Sigmoid colon (tissue), 6 donors: ENCODE measurements at regions not wholly inside any gene's neighbourhood (a gene's known extent, or its start where the extent isn't known, plus 50 kb on each side); places are given as distances from the start of the nearest gene placed in this dataset.

ENCODE experiments used
- DNase-seq: peaks from one replicate; pipeline ENCODE4 v3.0.0-alpha.2; 2019
- H3K27ac ChIP-seq, 4 donors: fragments of 200-600 bp; sonication (generic); one replicate each; pipeline ENCODE4 v1.5.1; 2016 to 2019; ENCODE audit warnings: mild to moderate bottlenecking in 1 of 4
- H3K27me3 ChIP-seq, 3 donors: fragments of 200-600 bp; sonication (generic); one replicate each; pipeline ENCODE4 v1.5.1; 2019; ENCODE audit warnings: mild to moderate bottlenecking in 1 of 3
- H3K36me3 ChIP-seq, 4 donors: fragments of 200-600 bp; sonication (generic); one replicate each; pipeline ENCODE4 v1.5.1; 2016 to 2019
- H3K4me1 ChIP-seq, 4 donors: fragments of 200-600 bp; sonication (generic); one replicate each; pipeline ENCODE4 v1.5.1; 2017 to 2019
- H3K4me3 ChIP-seq, 4 donors: fragments of 200-600 bp; sonication (generic); one replicate each; pipeline ENCODE4 v1.5.1; 2017 to 2019; ENCODE audit warnings: mild to moderate bottlenecking in 2 of 4, moderate library complexity in 1 of 4
- H3K9me3 ChIP-seq, 4 donors: fragments of 200-600 bp in 3 of 4; sonication (generic) in 3 of 4; one replicate each; pipeline versions ENCODE4 v1.5.1 to v1.6.1; 2013 to 2019
- EP300 ChIP-seq, 4 donors: sonication (generic); formaldehyde crosslinking; IDR thresholded peaks; one replicate each; pipeline ENCODE4 v1.6.1; 2017; ENCODE audit warnings: antibody characterized with exemption in 4 of 4
- POLR2A ChIP-seq, 2 donors: fragments of 450-650 bp; IDR thresholded peaks; one replicate each; pipeline ENCODE4 v1.6.1; 2016; ENCODE audit warnings: antibody characterized with exemption in 2 of 2, mild to moderate bottlenecking in 2 of 2, moderate library complexity in 2 of 2
- POLR2AphosphoS5 ChIP-seq, 4 donors: sonication (generic); formaldehyde crosslinking; IDR thresholded peaks; one replicate each; pipeline ENCODE4 v1.6.1; 2017; ENCODE audit warnings: antibody characterized with exemption in 4 of 4
- WGBS, 2 donors: extraction: QIAGEN DNeasy Blood & Tissue Kit; methylation state at CpG; one replicate each; pipeline ENCODE4 v1.1.7; 2013; 5-methylcytosine and 5-hydroxymethylcytosine counted together
- intact Hi-C: fragments of 100-400 bp; cut with DNase I; formaldehyde crosslinking; loops from one replicate; pipeline ENCODE4 v1.15.1; 2023
- TF ChIP-seq, protein P1 (sequence below), 4 experiments: fragments of 450-650 bp in 3 of 4; fragments of 200-600 bp in 1 of 4; IDR thresholded peaks; one replicate each; pipeline ENCODE4 v1.5.1; 2016 to 2019; ENCODE audit warnings: antibody characterized with exemption in 4 of 4, mild to moderate bottlenecking in 3 of 4, moderate library complexity in 2 of 4
- donor health status: healthy with polysubstance abuse.
- donor health status: healthy.

DNA sequence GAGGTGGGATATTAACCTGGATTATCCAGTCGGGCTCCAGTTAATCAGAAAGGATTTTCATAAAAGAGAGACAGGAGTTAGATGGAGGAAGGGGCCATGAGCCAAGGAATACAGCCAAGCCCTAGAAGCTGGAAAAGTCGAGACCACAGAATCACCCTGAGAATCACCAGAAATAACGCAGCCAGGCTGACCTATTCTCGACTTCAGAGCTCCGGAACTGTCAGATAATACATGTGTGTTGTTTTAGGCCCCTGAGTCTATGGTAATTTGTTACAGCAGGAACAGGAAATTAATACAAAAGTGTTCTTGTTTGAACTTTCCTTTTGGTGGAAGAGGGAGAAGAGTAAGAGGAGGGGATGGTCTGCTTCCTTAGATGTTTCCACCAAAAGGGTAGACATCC lies 208.1 kb downstream of the JCAD start:
- Histone ChIP-seq H3K4me3 (no peak overlapping the region), H3K4me1 (peaks cover 0 to 25% (median 20%) of the 10 kb centered on the region in 4 donors), H3K36me3 (no peaks in the 10 kb centered on the region), H3K27ac (peak overlapping the region in 3 of 4 donors; percentile 77 to 88 (median 83)), H3K9me3 (no peaks in the 10 kb centered on the region), H3K27me3 (no peaks in the 10 kb centered on the region)
- TF ChIP-seq EP300 (IDR thresholded peaks at IDR 0.05) (no peak), POLR2AphosphoS5 (IDR thresholded peaks at IDR 0.05) (no peak), POLR2A (IDR thresholded peaks at IDR 0.05) (no peak)
- TF ChIP-seq, protein P1, sequence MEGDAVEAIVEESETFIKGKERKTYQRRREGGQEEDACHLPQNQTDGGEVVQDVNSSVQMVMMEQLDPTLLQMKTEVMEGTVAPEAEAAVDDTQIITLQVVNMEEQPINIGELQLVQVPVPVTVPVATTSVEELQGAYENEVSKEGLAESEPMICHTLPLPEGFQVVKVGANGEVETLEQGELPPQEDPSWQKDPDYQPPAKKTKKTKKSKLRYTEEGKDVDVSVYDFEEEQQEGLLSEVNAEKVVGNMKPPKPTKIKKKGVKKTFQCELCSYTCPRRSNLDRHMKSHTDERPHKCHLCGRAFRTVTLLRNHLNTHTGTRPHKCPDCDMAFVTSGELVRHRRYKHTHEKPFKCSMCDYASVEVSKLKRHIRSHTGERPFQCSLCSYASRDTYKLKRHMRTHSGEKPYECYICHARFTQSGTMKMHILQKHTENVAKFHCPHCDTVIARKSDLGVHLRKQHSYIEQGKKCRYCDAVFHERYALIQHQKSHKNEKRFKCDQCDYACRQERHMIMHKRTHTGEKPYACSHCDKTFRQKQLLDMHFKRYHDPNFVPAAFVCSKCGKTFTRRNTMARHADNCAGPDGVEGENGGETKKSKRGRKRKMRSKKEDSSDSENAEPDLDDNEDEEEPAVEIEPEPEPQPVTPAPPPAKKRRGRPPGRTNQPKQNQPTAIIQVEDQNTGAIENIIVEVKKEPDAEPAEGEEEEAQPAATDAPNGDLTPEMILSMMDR (IDR thresholded peaks at IDR 0.05): no peak
- intact Hi-C loops: no loop called here
- DNase-seq: no peak
- WGBS, 2 donors: 89 to 91% methylated on average over 5 of the region's 5 CpGs

DNA sequence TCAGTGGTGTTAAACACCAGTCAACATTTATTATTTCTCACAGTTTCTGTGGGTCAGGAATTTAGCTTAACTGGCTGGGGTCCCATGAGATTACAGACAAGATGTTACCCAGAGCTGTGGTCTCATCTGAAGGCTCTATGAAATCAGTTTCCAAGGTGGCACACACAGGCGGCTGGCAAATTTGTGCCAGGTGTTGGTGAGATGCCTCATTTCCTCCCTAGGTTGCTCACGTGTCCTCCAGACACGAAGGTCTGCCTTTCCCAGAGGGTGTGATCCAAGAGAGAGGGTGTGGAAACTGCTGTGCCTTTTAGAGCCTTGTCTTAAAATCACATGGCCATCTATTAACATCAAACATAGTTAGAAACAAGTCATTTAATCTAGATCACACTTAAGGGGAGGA lies 209.0 kb downstream of the JCAD start:
- H3K4me1 ChIP-seq: peaks cover 0 to 25% (median 20%) of the 10 kb centered on the region in 4 donors
- no peak for TF ChIP-seq POLR2A (IDR thresholded peaks at IDR 0.05)
- no peak for TF ChIP-seq EP300 (IDR thresholded peaks at IDR 0.05)
- TF ChIP-seq, protein P1 (IDR thresholded peaks at IDR 0.05): no peak
- TF ChIP-seq POLR2AphosphoS5 (IDR thresholded peaks at IDR 0.05): no peak
- no peaks in the 10 kb centered on the region for H3K36me3 ChIP-seq
- no peak overlapping the region for H3K4me3 ChIP-seq
- 50 to 61% methylated on average over 3 of the region's 3 CpGs for WGBS, 2 donors
- intact Hi-C loops: no loop called here
- H3K27ac ChIP-seq: peak overlapping the region; percentile 69 to 88 (median 80)
- DNase-seq: no peak
- no peaks in the 10 kb centered on the region for H3K27me3 ChIP-seq
- H3K9me3 ChIP-seq: no peaks in the 10 kb centered on the region

DNA sequence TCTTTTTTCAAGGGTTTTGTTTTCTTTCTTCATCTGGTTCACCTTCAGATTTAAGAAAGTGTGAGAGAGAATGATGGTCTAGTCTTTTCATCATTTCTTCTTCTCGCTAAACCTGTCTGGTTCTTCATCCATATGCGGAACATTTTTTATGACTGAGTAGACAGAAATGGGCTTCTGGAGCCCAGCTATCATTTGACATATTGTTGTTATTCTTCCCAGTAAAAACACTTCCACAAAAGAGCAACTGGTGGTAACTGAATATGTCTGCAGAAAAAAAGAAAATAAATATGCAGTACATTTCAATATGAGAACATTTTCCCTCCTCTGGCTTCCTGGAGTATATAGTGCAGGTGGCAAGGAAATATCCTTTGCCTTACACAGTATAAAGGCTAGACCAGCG lies 209.5 kb downstream of the JCAD start:
- H3K36me3 ChIP-seq: no peaks in the 10 kb centered on the region
- H3K4me3 ChIP-seq: peak overlapping the region in 2 of 4 donors; percentile 12 to 14
- no peak for DNase-seq
- no peaks in the 10 kb centered on the region for H3K9me3 ChIP-seq
- WGBS, 2 donors: 73 to 89% methylated on average over 3 of the region's 3 CpGs
- no peaks in the 10 kb centered on the region for H3K27me3 ChIP-seq
- peaks cover 0 to 25% (median 20%) of the 10 kb centered on the region in 4 donors for H3K4me1 ChIP-seq
- intact Hi-C loops: no loop called here
- TF ChIP-seq EP300 (IDR thresholded peaks at IDR 0.05): no peak
- TF ChIP-seq POLR2A (IDR thresholded peaks at IDR 0.05): no peak
- TF ChIP-seq, protein P1 (IDR thresholded peaks at IDR 0.05): no peak
- TF ChIP-seq POLR2AphosphoS5 (IDR thresholded peaks at IDR 0.05): no peak
- H3K27ac ChIP-seq: peak overlapping the region; percentile 69 to 88 (median 80)

DNA sequence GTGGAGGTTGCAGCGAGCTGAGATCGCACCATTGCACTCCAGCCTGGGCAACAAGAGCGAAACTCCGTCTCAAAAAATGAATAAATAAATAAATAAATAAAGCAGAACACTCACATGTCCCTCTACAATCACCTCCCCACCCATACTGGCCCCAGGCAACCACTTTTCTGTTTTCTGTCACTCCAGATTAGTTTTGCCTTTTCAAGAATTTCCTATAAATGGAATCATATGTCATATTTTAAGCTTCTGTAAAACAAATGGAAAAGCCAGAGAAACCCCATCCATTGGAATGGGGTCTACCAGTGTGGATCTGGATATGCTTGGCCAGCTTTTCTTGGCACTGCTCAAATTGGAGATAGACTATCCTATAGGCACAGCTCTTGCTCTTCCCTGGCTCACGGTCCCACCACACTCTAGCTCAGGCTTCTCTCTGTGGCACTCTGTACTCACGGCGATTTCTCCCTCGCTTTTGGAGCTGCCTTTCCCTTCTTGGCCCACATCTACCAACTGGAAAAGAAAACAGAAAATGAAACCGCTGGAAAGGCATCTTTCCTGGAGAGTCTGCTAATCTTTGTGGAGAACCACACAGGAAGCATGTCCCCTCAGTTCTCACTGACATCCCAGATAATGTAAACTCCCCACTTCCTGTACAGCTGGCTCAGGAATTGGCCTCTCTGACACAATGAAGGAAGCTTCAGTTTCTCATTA lies 210.1 kb downstream of the JCAD start:
- 54 to 82% methylated on average over 9 of the region's 9 CpGs for WGBS, 2 donors
- TF ChIP-seq, protein P1 (IDR thresholded peaks at IDR 0.05): no peak
- TF ChIP-seq POLR2AphosphoS5 (IDR thresholded peaks at IDR 0.05): peak in 2 of 4 donors; percentile 16 to 34
- Histone ChIP-seq H3K4me1 (peaks cover 0 to 28% (median 21%) of the 10 kb centered on the region in 4 donors), H3K27me3 (no peaks in the 10 kb centered on the region), H3K9me3 (no peaks in the 10 kb centered on the region), H3K36me3 (no peaks in the 10 kb centered on the region), H3K27ac (peak overlapping the region; percentile 69 to 88 (median 80)), H3K4me3 (peak overlapping the region in 2 of 4 donors; percentile 12 to 14)
- intact Hi-C loops: no loop called here
- DNase-seq: no peak
